Pulmonary artery endothelial cell (primary cell): ENCODE measurements at regions not wholly inside any gene's neighbourhood (a gene's known extent, or its start where the extent isn't known, plus 50 kb on each side); places are given as distances from the start of the nearest gene placed in this dataset.

ENCODE experiments used
- DNase-seq: peaks from one replicate; pipeline ENCODE4 v3.0.0-alpha.2; 2011; ENCODE audit warnings: low read depth, low spot score

- no peak for DNase-seq
Observed at GRCh38 chr6:22399693-22400092, 102.9 kb upstream of the PRL start.

- no peak for DNase-seq
Observed at GRCh38 chr6:22401206-22401605, 104.4 kb upstream of the PRL start.

- DNase-seq, result no peak
Observed at GRCh38 chr6:22401932-22402331, 105.1 kb upstream of the PRL start.

- no peak for DNase-seq
Observed at GRCh38 chr6:22409486-22409885, 112.7 kb upstream of the PRL start.

- DNase-seq, result no peak
Observed at GRCh38 chr6:22411376-22412105, 114.7 kb upstream of the PRL start.

- no peak for DNase-seq
Observed at GRCh38 chr6:22412994-22413393, 116.2 kb upstream of the PRL start.

- DNase-seq, result no peak
Observed at GRCh38 chr6:22413681-22414311, 117.0 kb upstream of the PRL start.

GRCh38 chr6:22418714-22419113, 121.9 kb upstream of the PRL start:
- DNase-seq, result no peak

- no peak for DNase-seq
Observed at GRCh38 chr6:22421198-22421597, 124.4 kb upstream of the PRL start.

GRCh38 chr6:22424196-22424595, 127.4 kb upstream of the PRL start:
- DNase-seq, result no peak

GRCh38 chr6:22432060-22432459, 135.2 kb upstream of the PRL start:
- DNase-seq, result no peak

GRCh38 chr6:22433745-22434144, 135.6 kb upstream of the HDGFL1 start:
- DNase-seq, result no peak

GRCh38 chr6:22435151-22435550, 134.2 kb upstream of the HDGFL1 start:
- no peak for DNase-seq

- no peak for DNase-seq
Observed at GRCh38 chr6:22436134-22436533, 133.2 kb upstream of the HDGFL1 start.

GRCh38 chr6:22437665-22438064, 131.7 kb upstream of the HDGFL1 start:
- DNase-seq, result no peak

- no peak for DNase-seq
Observed at GRCh38 chr6:22442826-22443225, 126.5 kb upstream of the HDGFL1 start.

GRCh38 chr6:22444330-22444729, 125.0 kb upstream of the HDGFL1 start:
- DNase-seq, result peak; percentile 82

- DNase-seq, result no peak
Observed at GRCh38 chr6:22445946-22446345, 123.4 kb upstream of the HDGFL1 start.

GRCh38 chr6:22447249-22448196, 121.8 kb upstream of the HDGFL1 start:
- no peak for DNase-seq

- DNase-seq, result peak; percentile 96
Observed at GRCh38 chr6:22448291-22448711, 121.1 kb upstream of the HDGFL1 start.

- DNase-seq, result no peak
Observed at GRCh38 chr6:22451962-22452361, 117.4 kb upstream of the HDGFL1 start.

- DNase-seq, result no peak
Observed at GRCh38 chr6:22455378-22455777, 114.0 kb upstream of the HDGFL1 start.
